NCI-H524 treated with DMSO at 0.1 percent for 48 hours (cell line): ENCODE measurements at regions not wholly inside any gene's neighbourhood (a gene's known extent, or its start where the extent isn't known, plus 50 kb on each side); places are given as distances from the start of the nearest gene placed in this dataset.

Experiments
- DNase-seq: peaks from one replicate; lab custom pipeline; 2025; lab: John Stamatoyannopoulos, UW

DNA sequence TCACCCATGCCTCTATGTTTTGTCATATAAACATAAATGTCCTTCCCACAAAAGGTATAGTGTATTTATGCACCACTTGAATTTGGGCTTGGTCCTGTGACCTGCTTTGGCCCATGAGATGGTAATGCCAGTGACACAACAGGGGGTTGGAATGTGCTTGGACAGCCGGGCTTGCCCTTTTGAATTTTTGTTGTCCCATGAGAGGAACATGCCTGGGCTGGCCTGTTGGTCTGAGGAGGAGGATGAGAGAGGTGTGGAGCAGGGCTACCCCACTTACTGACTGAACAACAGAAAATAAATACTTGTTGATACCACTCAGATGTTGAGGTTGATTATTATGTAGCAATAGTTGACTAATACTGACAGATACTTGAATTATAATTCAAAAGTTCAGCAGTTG is 63.2 kb upstream of the TCF4 start:
- DNase-seq = no peak

DNA sequence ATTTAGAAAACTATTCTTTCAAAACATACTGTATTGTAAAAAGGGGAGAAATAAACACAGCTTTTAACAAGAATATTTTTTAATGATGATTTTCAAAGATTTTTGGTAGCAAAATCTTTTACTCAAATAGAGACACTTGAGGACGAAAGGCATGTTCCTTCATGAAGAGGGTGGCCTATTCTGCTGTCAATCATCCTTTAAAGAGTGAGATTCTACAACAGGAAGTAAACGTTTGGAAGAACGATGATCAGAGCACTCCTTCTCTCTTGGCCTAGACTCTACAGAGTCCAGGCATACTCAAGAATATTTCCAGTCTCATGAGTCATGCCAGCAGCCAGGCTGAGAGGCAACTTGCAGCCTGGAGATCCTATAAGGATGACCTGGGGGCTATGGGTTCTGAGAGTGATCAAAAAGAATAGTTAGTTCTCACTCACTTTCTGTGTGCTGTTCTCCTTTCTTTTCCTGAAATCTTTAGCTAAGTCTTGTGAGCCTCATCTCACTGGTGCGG is 62.4 kb upstream of the TCF4 start:
- DNase-seq = no peak

DNA sequence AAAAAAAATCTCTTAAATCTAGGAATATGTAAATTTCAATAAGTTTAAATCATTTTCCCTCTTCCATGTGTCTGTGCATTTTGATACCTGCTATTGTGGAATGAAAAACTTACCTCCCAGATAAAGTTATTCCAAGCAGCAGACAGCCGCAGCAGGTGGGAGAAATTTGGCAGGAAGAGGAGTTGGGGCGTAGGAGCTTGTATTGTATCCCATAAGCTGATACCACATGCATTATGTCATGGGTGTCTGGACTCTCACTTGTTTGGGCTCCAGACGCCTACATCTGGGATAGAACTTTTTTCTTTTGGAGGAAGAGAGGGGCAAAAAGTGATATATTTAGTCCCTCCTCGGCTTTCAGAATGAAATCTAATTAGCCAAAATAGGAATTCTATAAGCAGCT is 59.3 kb upstream of the TCF4 start:
- DNase-seq = no peak

DNA sequence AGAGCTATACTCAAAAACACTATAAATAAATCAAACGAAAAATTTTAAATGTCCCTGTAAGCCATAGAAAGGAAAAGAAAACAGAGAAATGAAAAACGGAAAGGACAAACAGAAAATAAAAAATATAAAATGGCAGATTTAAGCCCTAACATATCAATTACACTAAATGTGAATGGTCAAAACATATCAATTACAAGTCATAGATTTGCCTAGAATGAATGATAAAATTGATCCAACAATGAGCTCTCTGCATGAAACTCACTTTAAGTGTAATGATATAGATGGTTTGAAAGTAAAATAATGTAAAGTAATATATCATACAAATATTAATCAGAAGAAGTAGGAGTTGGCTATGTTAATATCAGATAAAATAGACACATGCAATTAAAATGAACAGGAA is 54.2 kb upstream of the TCF4 start:
- DNase-seq = no peak

DNA sequence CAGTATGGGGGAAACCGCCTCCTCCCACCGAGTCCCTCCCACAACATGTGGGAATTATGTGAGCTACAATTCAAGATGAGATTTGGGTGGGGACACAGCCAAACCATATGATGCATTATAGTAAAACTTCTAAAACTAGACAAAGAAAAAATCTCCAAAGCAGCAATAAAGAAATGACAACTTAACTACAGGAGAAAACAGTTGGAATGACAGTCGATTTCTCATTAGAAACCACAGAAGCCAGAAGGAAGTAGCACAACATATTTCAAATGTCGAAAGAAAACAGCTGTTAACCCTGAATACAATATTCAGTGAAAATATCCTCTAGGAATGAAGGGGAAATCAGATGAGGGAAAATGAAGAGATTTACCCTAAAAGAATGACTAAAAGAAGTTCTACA is 53.5 kb upstream of the TCF4 start:
- no peak for DNase-seq
